ENCODE measurements at regions not wholly inside any gene's neighbourhood (a gene's known extent, or its start where the extent isn't known, plus 50 kb on each side); places are given as distances from the start of the nearest gene placed in this dataset.

- no peak overlapping the region for H3K27ac ChIP-seq
- no peak overlapping the region for H3K4me3 ChIP-seq
- no peak for DNase-seq (ENCODE audit: extremely low spot score in 2 of 2)
- intact Hi-C loops (cut with DNase I): no loop called here
- no peaks in the 10 kb centered on the region for H3K27me3 ChIP-seq
- no peaks in the 10 kb centered on the region for H3K4me1 ChIP-seq
- no peaks in the 10 kb centered on the region for H3K36me3 ChIP-seq
- TF ChIP-seq POLR2AphosphoS5 (IDR thresholded peaks at IDR 0.05; ENCODE audit: insufficient read depth in 1 of 2, low read depth in 1 of 2): no peak
- TF ChIP-seq CTCF (IDR thresholded peaks at IDR 0.05): no peak
- TF ChIP-seq POLR2A (IDR thresholded peaks at IDR 0.05): no peak
- H3K9me3 ChIP-seq: no peaks in the 10 kb centered on the region
Observed at GRCh38 chr6:54655162-54655561, 191.4 kb upstream of the FAM83B start.

- Histone ChIP-seq H3K9me3 (no peaks in the 10 kb centered on the region), H3K27ac (no peak overlapping the region)
- intact Hi-C loops (cut with DNase I): no loop called here
Observed at GRCh38 chr6:54665278-54665677, 181.3 kb upstream of the FAM83B start.

GRCh38 chr6:54680531-54680930 is 166.0 kb upstream of the FAM83B start:
- Histone ChIP-seq H3K4me1 (no peaks in the 10 kb centered on the region), H3K36me3 (no peaks in the 10 kb centered on the region), H3K4me3 (no peak overlapping the region), H3K27me3 (no peaks in the 10 kb centered on the region), H3K9me3 (no peaks in the 10 kb centered on the region), H3K27ac (no peak overlapping the region)
- intact Hi-C loops (cut with DNase I): no loop called here
- TF ChIP-seq CTCF (IDR thresholded peaks at IDR 0.05) (no peak), POLR2A (IDR thresholded peaks at IDR 0.05) (no peak), POLR2AphosphoS5 (IDR thresholded peaks at IDR 0.05; ENCODE audit: insufficient read depth in 1 of 2, low read depth in 1 of 2) (no peak)
- no peak for DNase-seq (ENCODE audit: extremely low spot score in 2 of 2)

More at GRCh38 chr6:54665278-54665677, 181.3 kb upstream of the FAM83B start:
- Histone ChIP-seq H3K4me1 (no peaks in the 10 kb centered on the region), H3K4me3 (no peak overlapping the region), H3K27me3 (no peaks in the 10 kb centered on the region), H3K36me3 (no peaks in the 10 kb centered on the region)
- no peak for TF ChIP-seq POLR2AphosphoS5 (IDR thresholded peaks at IDR 0.05; ENCODE audit: insufficient read depth in 1 of 2, low read depth in 1 of 2)
- TF ChIP-seq CTCF (IDR thresholded peaks at IDR 0.05): no peak
- no peak for TF ChIP-seq POLR2A (IDR thresholded peaks at IDR 0.05)
- no peak for DNase-seq (ENCODE audit: extremely low spot score in 2 of 2)

- intact Hi-C loops (cut with DNase I): no loop called here
- Histone ChIP-seq H3K9me3 (no peaks in the 10 kb centered on the region), H3K4me1 (no peaks in the 10 kb centered on the region), H3K36me3 (no peaks in the 10 kb centered on the region), H3K27me3 (no peaks in the 10 kb centered on the region), H3K27ac (no peak overlapping the region), H3K4me3 (no peak overlapping the region)
- DNase-seq (ENCODE audit: extremely low spot score in 2 of 2): no peak
- TF ChIP-seq POLR2A (IDR thresholded peaks at IDR 0.05): no peak
- no peak for TF ChIP-seq CTCF (IDR thresholded peaks at IDR 0.05)
- TF ChIP-seq POLR2AphosphoS5 (IDR thresholded peaks at IDR 0.05; ENCODE audit: insufficient read depth in 1 of 2, low read depth in 1 of 2): no peak
Observed at GRCh38 chr6:54681267-54681666, 165.3 kb upstream of the FAM83B start.

- H3K27me3 ChIP-seq: no peaks in the 10 kb centered on the region
- H3K27ac ChIP-seq: no peak overlapping the region
- no peaks in the 10 kb centered on the region for H3K36me3 ChIP-seq
- no peaks in the 10 kb centered on the region for H3K9me3 ChIP-seq
- TF ChIP-seq POLR2A (IDR thresholded peaks at IDR 0.05) (no peak), CTCF (IDR thresholded peaks at IDR 0.05) (no peak), POLR2AphosphoS5 (IDR thresholded peaks at IDR 0.05; ENCODE audit: insufficient read depth in 1 of 2, low read depth in 1 of 2) (no peak)
- no peak for DNase-seq (ENCODE audit: extremely low spot score in 2 of 2)
- H3K4me1 ChIP-seq: no peaks in the 10 kb centered on the region
- intact Hi-C loops (cut with DNase I): no loop called here
- H3K4me3 ChIP-seq: no peak overlapping the region
Observed at GRCh38 chr6:54681987-54682386, 164.6 kb upstream of the FAM83B start.

Measured in vagina (tissue), 2 donors.